HG03103 (cell line): ENCODE measurements at regions not wholly inside any gene's neighbourhood (a gene's known extent, or its start where the extent isn't known, plus 50 kb on each side); places are given as distances from the start of the nearest gene placed in this dataset.
"Not testable (repeated sequence)": the region's sequence is repeated elsewhere in the genome, so short reads cannot be mapped to it uniquely, and the experiment has no call there.

Experiments
- ATAC-seq: cut with Tn5 transposase; IDR thresholded peaks from one replicate; pipeline ENCODE4 v1.9.1; 2021; ENCODE audit warnings: low read depth; ENCODE audit not compliant: unreplicated experiment

GRCh38 chr3:194031349-194031748 lies 104.6 kb upstream of the HES1 start:
- ATAC-seq, result no peak

GRCh38 chr3:194031867-194032635 lies 103.9 kb upstream of the HES1 start:
- ATAC-seq, result no peak

- ATAC-seq, result no peak
Measured at GRCh38 chr3:194032828-194033435, 103.0 kb upstream of the HES1 start.

- ATAC-seq, result no peak
Measured at GRCh38 chr3:194034346-194035336, 101.3 kb upstream of the HES1 start.

- no peak for ATAC-seq
Measured at GRCh38 chr3:194035406-194036138, 100.4 kb upstream of the HES1 start.

GRCh38 chr3:194036842-194037241 lies 99.1 kb upstream of the HES1 start:
- no peak for ATAC-seq

GRCh38 chr3:194038346-194038745 lies 97.6 kb upstream of the HES1 start:
- ATAC-seq, result not testable (repeated sequence)

GRCh38 chr3:194038960-194039359 lies 97.0 kb upstream of the HES1 start:
- no peak for ATAC-seq

- ATAC-seq, result no peak
Measured at GRCh38 chr3:194040516-194041273, 95.3 kb upstream of the HES1 start.

- ATAC-seq, result no peak
Measured at GRCh38 chr3:194042927-194043326, 93.0 kb upstream of the HES1 start.

- ATAC-seq, result no peak
Measured at GRCh38 chr3:194043516-194043915, 92.4 kb upstream of the HES1 start.

- ATAC-seq, result no peak
Measured at GRCh38 chr3:194045289-194045688, 90.7 kb upstream of the HES1 start.

GRCh38 chr3:194045919-194046318 lies 90.0 kb upstream of the HES1 start:
- no peak for ATAC-seq

- no peak for ATAC-seq
Measured at GRCh38 chr3:194046531-194046930, 89.4 kb upstream of the HES1 start.

- no peak for ATAC-seq
Measured at GRCh38 chr3:194046995-194047645, 88.8 kb upstream of the HES1 start.

GRCh38 chr3:194049394-194049793 lies 86.6 kb upstream of the HES1 start:
- no peak for ATAC-seq

GRCh38 chr3:194050782-194051320 lies 85.1 kb upstream of the HES1 start:
- ATAC-seq, result no peak

- ATAC-seq, result no peak
Measured at GRCh38 chr3:194051366-194052149, 84.4 kb upstream of the HES1 start.
